Retinal pigment epithelial cell (primary cell): ENCODE measurements at regions not wholly inside any gene's neighbourhood (a gene's known extent, or its start where the extent isn't known, plus 50 kb on each side); places are given as distances from the start of the nearest gene placed in this dataset.

Source experiments
- DNase-seq: peaks from one replicate; pipeline ENCODE4 v3.0.0-alpha.2; 2010; ENCODE audit warnings: low read depth
- H3K4me3 ChIP-seq: 2 replicates; pipeline ENCODE4 v1.5.1; 2011; ENCODE audit warnings: mild to moderate bottlenecking, low read length, control low read depth, moderate library complexity
- CTCF ChIP-seq: conservative IDR thresholded peaks from 2 replicates; pipeline ENCODE4 v1.5.1; 2011; ENCODE audit warnings: low read depth, low read length, control low read depth, inconsistent platforms

- TF ChIP-seq CTCF: no peak
- no peak for DNase-seq
- H3K4me3 ChIP-seq: no peak overlapping the region
Measured at GRCh38 chr10:36380538-36380937, 738.4 kb upstream of the FZD8 start.

GRCh38 chr10:36375107-36375506 is 733.0 kb upstream of the FZD8 start:
- no peak for DNase-seq
- H3K4me3 ChIP-seq: no peak overlapping the region
- TF ChIP-seq CTCF: no peak

GRCh38 chr10:36373424-36374096 is 731.5 kb upstream of the FZD8 start:
- no peak for DNase-seq
- TF ChIP-seq CTCF: no peak
- no peak overlapping the region for H3K4me3 ChIP-seq

- no peak for DNase-seq
- no peak for TF ChIP-seq CTCF
- H3K4me3 ChIP-seq: no peak overlapping the region
Measured at GRCh38 chr10:36367362-36367761, 725.3 kb upstream of the FZD8 start.

GRCh38 chr10:36366843-36367242 is 724.7 kb upstream of the FZD8 start:
- no peak for TF ChIP-seq CTCF
- no peak overlapping the region for H3K4me3 ChIP-seq
- DNase-seq: no peak

GRCh38 chr10:36366065-36366464 is 724.0 kb upstream of the FZD8 start:
- TF ChIP-seq CTCF: no peak
- no peak overlapping the region for H3K4me3 ChIP-seq
- no peak for DNase-seq

- no peak for TF ChIP-seq CTCF
- H3K4me3 ChIP-seq: no peak overlapping the region
- no peak for DNase-seq
Measured at GRCh38 chr10:36362257-36362656, 720.2 kb upstream of the FZD8 start.
